CD4-positive, alpha-beta T cell (primary cell): ENCODE measurements at regions not wholly inside any gene's neighbourhood (a gene's known extent, or its start where the extent isn't known, plus 50 kb on each side); places are given as distances from the start of the nearest gene placed in this dataset.

Experiments used
- ATAC-seq: fragments of 200-7000 bp; cut with Tn5 transposase; one replicate; pipeline ENCODE4 v1.10.0; 2022; ENCODE audit warnings: mild to moderate bottlenecking; ENCODE audit not compliant: poor library complexity
- CTCF ChIA-PET: fragments of 350-600 bp; sonication (Branson Sonifier 250); formaldehyde crosslinking; loops from one replicate; lab custom pipeline; 2021; ENCODE audit warnings: antibody characterized with exemption, inconsistent platforms; lab: Charles Lee
- POLR2A ChIA-PET: fragments of 350-600 bp; sonication (Branson Sonifier 250); formaldehyde crosslinking; loops from one replicate; lab custom pipeline; 2021; ENCODE audit warnings: antibody characterized with exemption, inconsistent platforms; lab: Charles Lee
- DNase-seq, 14 experiments: peaks; one replicate each; pipeline ENCODE4 v3.0.0-alpha.2; 2013 to 2020; ENCODE audit warnings: mixed read lengths in 2 of 14
- H3K27ac ChIP-seq, 2 donors: one replicate each; pipeline versions ENCODE4 v1.5.1 to v1.7.0; 2013; ENCODE audit warnings: low read length in 2 of 2, low read depth in 1 of 2, mild to moderate bottlenecking in 1 of 2
- H3K27me3 ChIP-seq, 2 experiments: 1 replicate in 1 of 2; 2 replicates in 1 of 2; pipeline versions ENCODE4 v1.6.1 to v1.7.0; 2013; ENCODE audit warnings: low read length in 2 of 2, control low read depth in 1 of 2, mild to moderate bottlenecking in 1 of 2, moderate library complexity in 1 of 2; ENCODE audit not compliant: insufficient read depth in 2 of 2, control insufficient read depth in 1 of 2
- H3K36me3 ChIP-seq: one replicate; pipeline ENCODE4 v1.6.1; 2013; ENCODE audit warnings: low read length, control low read depth; ENCODE audit not compliant: insufficient read depth
- H3K4me1 ChIP-seq: one replicate; pipeline ENCODE4 v1.6.1; 2013; ENCODE audit warnings: low read length, control low read depth; ENCODE audit not compliant: insufficient read depth
- H3K4me3 ChIP-seq: one replicate; pipeline ENCODE4 v1.5.1; 2013; ENCODE audit warnings: mild to moderate bottlenecking, low read length, moderate library complexity
- H3K9me3 ChIP-seq, 2 experiments: 1 replicate in 1 of 2; 2 replicates in 1 of 2; pipeline versions ENCODE4 v1.6.1 to v1.7.0; 2013; ENCODE audit warnings: low read length in 2 of 2, mild to moderate bottlenecking in 2 of 2, control low read depth in 1 of 2, moderate library complexity in 1 of 2; ENCODE audit not compliant: control insufficient read depth in 1 of 2, insufficient read depth in 1 of 2
- H3K27ac Mint-ChIP-seq: one replicate; pipeline ENCODE4 v1.8.0; 2020; ENCODE audit warnings: mixed read lengths
- H3K27me3 Mint-ChIP-seq: one replicate; pipeline ENCODE4 v1.8.0; 2021; ENCODE audit warnings: mixed read lengths
- H3K36me3 Mint-ChIP-seq: one replicate; pipeline ENCODE4 v1.8.0; 2021; ENCODE audit warnings: low read depth, mixed read lengths
- H3K4me1 Mint-ChIP-seq: one replicate; pipeline ENCODE4 v1.8.0; 2021; ENCODE audit warnings: low read depth, mixed read lengths
- H3K4me3 Mint-ChIP-seq: one replicate; pipeline ENCODE4 v1.8.0; 2020; ENCODE audit warnings: mild to moderate bottlenecking, mixed read lengths
- H3K9me3 Mint-ChIP-seq: one replicate; pipeline ENCODE4 v1.8.0; 2020; ENCODE audit warnings: mixed read lengths
- CTCF ChIP-seq: fragments of 200-600 bp; IDR thresholded peaks from one replicate; pipeline ENCODE4 v1.8.0; 2022; ENCODE audit warnings: antibody characterized with exemption, mild to moderate bottlenecking
- intact Hi-C, 2 experiments: fragments of 100-400 bp; cut with DNase I in 1 of 2; cut with micrococcal nuclease in 1 of 2; formaldehyde crosslinking; loops; one replicate each; pipeline versions ENCODE4 v1.15.1 to v1.9.0; 2023 to 2025; cut with DNase I, micrococcal nuclease

- Histone ChIP-seq H3K4me1 (no peaks in the 10 kb centered on the region), H3K27ac (no peak overlapping the region), H3K9me3 (no peaks in the 10 kb centered on the region), H3K4me3 (no peak overlapping the region), H3K27me3 (no peaks in the 10 kb centered on the region), H3K36me3 (no peaks in the 10 kb centered on the region)
- POLR2A ChIA-PET, result no interaction called here
- no peak for DNase-seq
- TF ChIP-seq CTCF, result no peak
- intact Hi-C loops, result loop anchor here in 1 of 2 experiments (5.0 kb wide), 2 partner anchors 32 to 92 kb away; no protein-coding TSS in a partner anchor
- no peak for ATAC-seq
- CTCF ChIA-PET, result no interaction called here
- H3K36me3 Mint-ChIP-seq, result no peaks in the 10 kb centered on the region
- no peak overlapping the region for H3K4me3 Mint-ChIP-seq
- no peaks in the 10 kb centered on the region for H3K27me3 Mint-ChIP-seq
- no peaks in the 10 kb centered on the region for H3K9me3 Mint-ChIP-seq
- H3K4me1 Mint-ChIP-seq, result no peaks in the 10 kb centered on the region
- H3K27ac Mint-ChIP-seq, result no peak overlapping the region
Observed at GRCh38 chrX:39829965-39830364, 267.8 kb downstream of the BCOR start.

GRCh38 chrX:39830414-39830813, 267.3 kb downstream of the BCOR start:
- Mint-ChIP-seq H3K36me3 (no peaks in the 10 kb centered on the region), H3K27me3 (no peaks in the 10 kb centered on the region), H3K9me3 (no peaks in the 10 kb centered on the region), H3K4me1 (no peaks in the 10 kb centered on the region), H3K27ac (no peak overlapping the region), H3K4me3 (no peak overlapping the region)
- intact Hi-C loops, result loop anchor here in 1 of 2 experiments (5.0 kb wide), 1 partner anchor 92 kb away; no protein-coding TSS in a partner anchor
- CTCF ChIA-PET, result no interaction called here
- H3K4me1 ChIP-seq, result no peaks in the 10 kb centered on the region
- H3K36me3 ChIP-seq, result no peaks in the 10 kb centered on the region
- TF ChIP-seq CTCF, result no peak
- H3K9me3 ChIP-seq, result no peaks in the 10 kb centered on the region
- DNase-seq (no peak), ATAC-seq (no peak)
- POLR2A ChIA-PET, result no interaction called here
- H3K27me3 ChIP-seq, result no peaks in the 10 kb centered on the region
- H3K4me3 ChIP-seq, result no peak overlapping the region
- no peak overlapping the region for H3K27ac ChIP-seq

- H3K27ac ChIP-seq, result no peak overlapping the region
- TF ChIP-seq CTCF, result no peak
- CTCF ChIA-PET, result interaction anchor here (0.6 kb wide), 1 partner anchor 323 kb away, joined by 3 read pairs; no protein-coding TSS in a partner anchor
- Mint-ChIP-seq H3K9me3 (no peaks in the 10 kb centered on the region), H3K4me1 (no peaks in the 10 kb centered on the region), H3K27ac (no peak overlapping the region), H3K27me3 (no peaks in the 10 kb centered on the region), H3K4me3 (no peak overlapping the region), H3K36me3 (no peaks in the 10 kb centered on the region)
- H3K9me3 ChIP-seq, result no peaks in the 10 kb centered on the region
- H3K4me3 ChIP-seq, result no peak overlapping the region
- H3K36me3 ChIP-seq, result no peaks in the 10 kb centered on the region
- intact Hi-C loops, result loop anchor here in 1 of 2 experiments (5.0 kb wide), 1 partner anchor 90 kb away; no protein-coding TSS in a partner anchor
- POLR2A ChIA-PET, result no interaction called here
- no peaks in the 10 kb centered on the region for H3K4me1 ChIP-seq
- ATAC-seq, result no peak
- H3K27me3 ChIP-seq, result no peaks in the 10 kb centered on the region
- DNase-seq, result no peak
Observed at GRCh38 chrX:39832211-39832610, 265.5 kb downstream of the BCOR start.
